Activated naive CD8-positive, alpha-beta T cell treated with anti-CD3 and anti-CD28 coated beads, Interleukin-2, amount 50 U/mL, for 24 hours (primary cell): ENCODE measurements at regions not wholly inside any gene's neighbourhood (a gene's known extent, or its start where the extent isn't known, plus 50 kb on each side); places are given as distances from the start of the nearest gene placed in this dataset.

Experiments
- ATAC-seq: fragments of 150-1000 bp; cut with Tn5 transposase; one replicate; pipeline ENCODE4 v1.10.0; 2021
- DNase-seq: peaks from one replicate; pipeline ENCODE4 v3.0.0; 2021
- H3K27ac Mint-ChIP-seq: one replicate; pipeline ENCODE4 v1.8.0; 2021; ENCODE audit warnings: mild to moderate bottlenecking, mixed read lengths
- H3K27me3 Mint-ChIP-seq: one replicate; pipeline ENCODE4 v1.8.0; 2021; ENCODE audit warnings: mixed read lengths
- H3K36me3 Mint-ChIP-seq: one replicate; pipeline ENCODE4 v1.8.0; 2021; ENCODE audit warnings: low read depth, mixed read lengths
- H3K4me1 Mint-ChIP-seq: one replicate; pipeline ENCODE4 v1.8.0; 2021; ENCODE audit warnings: mixed read lengths
- H3K4me3 Mint-ChIP-seq: one replicate; pipeline ENCODE4 v1.8.0; 2021; ENCODE audit warnings: mild to moderate bottlenecking, moderate library complexity, mixed read lengths
- H3K9me3 Mint-ChIP-seq: one replicate; pipeline ENCODE4 v1.8.0; 2021; ENCODE audit warnings: mixed read lengths

DNA sequence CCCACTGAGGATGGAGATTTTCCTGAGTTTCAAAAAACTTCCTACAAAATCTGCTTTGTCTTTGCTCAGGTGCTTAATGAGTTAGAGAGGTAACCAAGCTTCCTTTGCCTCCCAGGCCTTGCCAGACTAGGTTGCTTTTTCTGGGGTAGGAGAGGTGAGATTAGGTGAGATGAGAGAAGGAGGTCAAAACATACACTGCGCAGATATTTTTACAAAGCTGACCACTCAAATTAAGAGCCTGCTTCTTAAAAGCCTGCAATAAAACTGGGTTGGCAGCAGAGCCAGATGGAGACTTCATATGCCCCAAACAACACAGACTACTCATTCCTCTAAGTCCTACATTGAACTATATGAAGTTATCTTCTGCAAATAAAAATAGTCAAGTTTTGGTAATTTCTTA, 352.5 kb downstream of the NUF2 start:
- Mint-ChIP-seq H3K9me3 (peaks cover 6% of the 10 kb centered on the region), H3K4me3 (no peak overlapping the region), H3K27ac (no peak overlapping the region), H3K27me3 (peaks cover 2% of the 10 kb centered on the region), H3K36me3 (no peaks in the 10 kb centered on the region), H3K4me1 (no peaks in the 10 kb centered on the region)
- no peak for DNase-seq
- no peak for ATAC-seq

- no peak overlapping the region for H3K27ac Mint-ChIP-seq
- DNase-seq (no peak), ATAC-seq (no peak)
- no peaks in the 10 kb centered on the region for H3K36me3 Mint-ChIP-seq
- peaks cover 29% of the 10 kb centered on the region for H3K9me3 Mint-ChIP-seq
- H3K27me3 Mint-ChIP-seq, result no peaks in the 10 kb centered on the region
- no peaks in the 10 kb centered on the region for H3K4me1 Mint-ChIP-seq
- no peak overlapping the region for H3K4me3 Mint-ChIP-seq
Observed at GRCh38 chr1:163684785-163685184, 363.0 kb downstream of the NUF2 start.

DNA sequence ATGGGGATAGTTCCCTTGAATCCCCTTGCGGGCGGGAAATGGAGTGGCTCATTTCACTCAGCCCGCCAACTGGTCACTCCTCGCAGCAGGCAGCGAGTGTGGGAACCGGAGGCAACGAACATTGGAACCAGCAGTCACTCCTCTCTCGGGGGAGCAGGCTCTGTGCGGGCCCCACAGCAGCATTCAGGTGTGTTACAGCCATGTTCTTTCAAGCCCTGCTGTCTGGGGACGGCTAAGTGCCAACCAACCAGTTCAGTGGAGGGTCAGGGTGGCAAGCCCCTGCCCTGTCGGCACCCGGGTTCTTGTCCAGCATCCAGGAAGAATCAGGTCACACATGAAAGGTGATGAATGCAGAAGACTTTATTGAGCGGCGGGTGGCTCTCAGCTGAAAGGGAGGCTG, 370.5 kb downstream of the NUF2 start:
- no peak for ATAC-seq
- H3K4me1 Mint-ChIP-seq, result no peaks in the 10 kb centered on the region
- H3K27ac Mint-ChIP-seq, result no peak overlapping the region
- DNase-seq, result no peak
- no peaks in the 10 kb centered on the region for H3K36me3 Mint-ChIP-seq
- H3K4me3 Mint-ChIP-seq, result no peak overlapping the region
- H3K27me3 Mint-ChIP-seq, result peaks cover 2% of the 10 kb centered on the region
- peaks cover 9% of the 10 kb centered on the region for H3K9me3 Mint-ChIP-seq

GRCh38 chr1:163697137-163697536, 375.4 kb downstream of the NUF2 start:
- Mint-ChIP-seq H3K27ac (no peak overlapping the region), H3K36me3 (no peaks in the 10 kb centered on the region), H3K4me1 (no peaks in the 10 kb centered on the region), H3K4me3 (no peak overlapping the region), H3K27me3 (peaks cover 2% of the 10 kb centered on the region), H3K9me3 (peaks cover 12% of the 10 kb centered on the region)
- no peak for ATAC-seq
- no peak for DNase-seq

DNA sequence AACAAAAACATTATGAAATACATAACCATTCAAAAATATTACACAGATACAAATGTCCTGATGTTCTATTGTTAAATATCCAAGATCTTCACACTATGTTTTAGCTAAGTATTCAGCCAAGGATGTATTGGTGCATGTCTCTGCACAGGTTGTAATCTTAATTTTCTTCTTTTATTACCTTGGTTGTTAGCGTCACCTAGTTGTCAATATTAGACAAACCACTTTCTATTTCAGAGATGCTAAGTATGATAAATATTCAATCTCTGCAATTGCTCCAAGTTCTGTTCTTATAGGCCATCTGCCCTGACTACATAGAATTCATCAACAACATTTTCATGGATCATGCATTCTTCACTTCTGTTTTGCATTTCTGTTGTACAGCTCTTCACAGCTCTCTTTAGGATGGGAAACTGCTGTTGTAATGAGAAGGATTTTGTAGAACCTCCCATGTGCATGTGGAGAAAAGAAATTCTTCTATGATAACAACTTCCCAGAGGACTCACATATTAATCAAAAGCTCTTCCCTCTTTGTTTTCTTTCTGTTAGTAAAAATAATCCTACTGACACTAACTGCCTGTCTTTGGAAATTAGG, 380.1 kb downstream of the NUF2 start:
- Mint-ChIP-seq H3K4me3 (no peak overlapping the region), H3K9me3 (peaks cover 9% of the 10 kb centered on the region), H3K27ac (no peak overlapping the region), H3K4me1 (no peaks in the 10 kb centered on the region), H3K36me3 (no peaks in the 10 kb centered on the region), H3K27me3 (no peaks in the 10 kb centered on the region)
- DNase-seq (no peak), ATAC-seq (no peak)

- no peaks in the 10 kb centered on the region for H3K4me1 Mint-ChIP-seq
- no peak overlapping the region for H3K4me3 Mint-ChIP-seq
- H3K9me3 Mint-ChIP-seq, result peaks cover 9% of the 10 kb centered on the region
- H3K36me3 Mint-ChIP-seq, result no peaks in the 10 kb centered on the region
- ATAC-seq, result no peak
- DNase-seq, result no peak
- no peak overlapping the region for H3K27ac Mint-ChIP-seq
- H3K27me3 Mint-ChIP-seq, result no peaks in the 10 kb centered on the region
Observed at GRCh38 chr1:163703794-163704193, 382.0 kb downstream of the NUF2 start.

DNA sequence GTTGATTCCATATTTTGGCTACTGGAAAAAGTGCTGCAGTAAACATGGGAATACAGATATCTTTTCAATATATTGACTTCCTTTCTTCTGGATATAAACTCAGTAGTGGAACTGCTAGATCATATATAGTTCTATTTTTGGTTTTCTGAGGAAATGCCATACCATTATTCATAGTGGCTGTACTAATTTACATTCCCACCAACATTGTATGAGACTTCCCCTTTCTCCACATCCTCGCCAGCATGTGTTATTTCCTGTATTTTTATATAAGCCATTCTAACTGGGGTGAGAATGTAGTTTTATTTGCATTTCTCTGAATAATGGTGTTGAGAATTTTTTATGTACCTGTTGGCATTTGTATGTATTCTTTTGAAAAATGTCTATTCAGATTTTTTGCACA, 385.2 kb downstream of the NUF2 start:
- Mint-ChIP-seq H3K27me3 (no peaks in the 10 kb centered on the region), H3K36me3 (no peaks in the 10 kb centered on the region), H3K4me3 (no peak overlapping the region), H3K27ac (no peak overlapping the region), H3K9me3 (peaks cover 15% of the 10 kb centered on the region), H3K4me1 (no peaks in the 10 kb centered on the region)
- ATAC-seq (no peak), DNase-seq (no peak)

DNA sequence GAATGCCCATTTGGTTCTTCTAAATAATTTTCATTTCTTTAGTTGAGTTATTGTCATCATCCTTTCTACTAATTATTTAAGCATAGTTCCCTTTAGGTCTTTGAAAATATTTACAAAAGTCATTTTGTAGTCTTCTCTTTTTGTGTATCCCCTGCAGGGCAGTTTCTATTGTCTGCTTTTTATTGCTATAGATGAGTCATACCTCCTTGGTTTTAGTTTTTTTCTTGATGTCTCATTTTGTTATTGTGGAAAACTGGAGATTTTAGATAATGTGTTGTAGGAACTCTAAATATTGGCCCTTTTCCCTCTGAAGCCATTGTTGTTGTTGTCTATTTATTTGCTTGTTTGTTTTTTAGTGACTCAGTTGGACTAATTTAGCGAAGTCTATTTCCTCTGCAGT, 387.9 kb downstream of the NUF2 start:
- Mint-ChIP-seq H3K36me3 (no peaks in the 10 kb centered on the region), H3K27me3 (no peaks in the 10 kb centered on the region)

DNA sequence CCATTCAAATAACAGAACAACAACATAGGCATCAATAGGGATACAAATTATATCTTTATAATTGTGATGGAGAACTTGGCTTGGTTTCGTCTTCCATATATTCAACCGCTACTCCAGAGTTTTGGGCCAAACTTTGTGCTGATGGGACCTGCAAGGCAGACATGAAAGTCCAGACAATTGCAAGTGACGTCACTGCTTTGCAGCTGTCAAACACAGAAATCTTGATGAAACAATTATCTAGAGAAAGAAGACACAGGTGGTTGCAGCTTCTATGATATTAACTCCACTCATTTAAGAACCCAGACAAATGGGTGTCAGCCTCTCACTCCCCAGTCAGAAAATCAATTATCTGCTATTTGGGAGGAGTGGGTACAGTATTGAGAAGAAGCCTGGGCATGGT, 390.6 kb downstream of the NUF2 start:
- H3K27ac Mint-ChIP-seq, result no peak overlapping the region
- H3K9me3 Mint-ChIP-seq, result peaks cover 9% of the 10 kb centered on the region
- H3K4me1 Mint-ChIP-seq, result no peaks in the 10 kb centered on the region
- no peak for ATAC-seq
- no peak for DNase-seq
- no peaks in the 10 kb centered on the region for H3K36me3 Mint-ChIP-seq
- no peak overlapping the region for H3K4me3 Mint-ChIP-seq
- H3K27me3 Mint-ChIP-seq, result no peaks in the 10 kb centered on the region

More for the DNA sequence above, 387.9 kb downstream of the NUF2 start:
- H3K27ac Mint-ChIP-seq, result no peak overlapping the region
- H3K4me1 Mint-ChIP-seq, result no peaks in the 10 kb centered on the region
- peaks cover 11% of the 10 kb centered on the region for H3K9me3 Mint-ChIP-seq
- ATAC-seq (no peak), DNase-seq (no peak)
- H3K4me3 Mint-ChIP-seq, result no peak overlapping the region

- Mint-ChIP-seq H3K27ac (no peak overlapping the region), H3K4me1 (no peaks in the 10 kb centered on the region), H3K27me3 (no peaks in the 10 kb centered on the region), H3K9me3 (peaks cover 35% of the 10 kb centered on the region), H3K36me3 (no peaks in the 10 kb centered on the region), H3K4me3 (no peak overlapping the region)
- DNase-seq (no peak), ATAC-seq (no peak)
Observed at GRCh38 chr1:163720294-163720693, 398.5 kb downstream of the NUF2 start.

DNA sequence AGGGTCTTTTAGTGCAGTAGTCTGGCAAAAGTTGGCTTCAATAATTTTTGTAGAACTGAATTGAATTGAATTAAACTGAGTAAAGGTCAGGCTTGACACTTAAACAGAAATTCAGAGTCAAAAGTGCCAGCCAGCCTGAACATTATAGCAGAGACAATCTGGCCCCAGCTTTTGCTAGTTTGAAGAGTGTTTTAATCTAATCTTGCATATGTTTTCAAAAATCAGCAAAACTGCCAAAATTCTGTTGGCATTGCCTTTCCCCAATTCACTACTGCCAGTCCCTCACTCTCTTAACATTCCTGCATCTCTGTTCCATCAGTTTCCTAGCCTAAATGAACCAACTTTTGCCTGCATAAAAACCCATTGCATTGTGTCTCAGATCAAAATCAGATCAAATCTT, 403.8 kb downstream of the NUF2 start:
- H3K9me3 Mint-ChIP-seq, result peaks cover 12% of the 10 kb centered on the region

DNA sequence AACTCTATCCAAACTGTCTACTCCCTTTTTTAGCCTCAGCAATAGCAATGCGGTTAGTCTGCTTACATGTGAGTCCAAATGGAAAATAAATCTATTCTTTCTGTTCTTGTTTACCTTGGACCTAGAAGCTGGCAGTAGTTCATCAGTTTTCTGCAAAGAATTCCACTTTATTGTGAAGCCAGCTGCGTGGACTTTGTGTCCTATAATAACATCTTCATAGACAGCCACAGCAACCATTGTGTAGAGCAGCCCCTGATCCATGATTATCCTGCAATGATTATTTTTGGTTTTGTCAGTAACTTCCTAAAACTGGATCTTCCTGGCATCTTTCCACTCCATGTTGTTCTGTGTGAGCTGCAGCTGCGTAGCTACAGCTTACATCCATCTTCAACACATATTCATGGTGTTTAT, 408.7 kb downstream of the NUF2 start:
- Mint-ChIP-seq H3K36me3 (no peaks in the 10 kb centered on the region), H3K4me3 (no peak overlapping the region), H3K27ac (no peak overlapping the region), H3K4me1 (no peaks in the 10 kb centered on the region), H3K27me3 (no peaks in the 10 kb centered on the region), H3K9me3 (peaks cover 8% of the 10 kb centered on the region)
- DNase-seq (no peak), ATAC-seq (no peak)

More for the DNA sequence above, 403.8 kb downstream of the NUF2 start:
- H3K4me1 Mint-ChIP-seq, result no peaks in the 10 kb centered on the region
- DNase-seq (no peak), ATAC-seq (no peak)
- H3K4me3 Mint-ChIP-seq, result no peak overlapping the region
- H3K36me3 Mint-ChIP-seq, result no peaks in the 10 kb centered on the region
- H3K27ac Mint-ChIP-seq, result no peak overlapping the region
- no peaks in the 10 kb centered on the region for H3K27me3 Mint-ChIP-seq

DNA sequence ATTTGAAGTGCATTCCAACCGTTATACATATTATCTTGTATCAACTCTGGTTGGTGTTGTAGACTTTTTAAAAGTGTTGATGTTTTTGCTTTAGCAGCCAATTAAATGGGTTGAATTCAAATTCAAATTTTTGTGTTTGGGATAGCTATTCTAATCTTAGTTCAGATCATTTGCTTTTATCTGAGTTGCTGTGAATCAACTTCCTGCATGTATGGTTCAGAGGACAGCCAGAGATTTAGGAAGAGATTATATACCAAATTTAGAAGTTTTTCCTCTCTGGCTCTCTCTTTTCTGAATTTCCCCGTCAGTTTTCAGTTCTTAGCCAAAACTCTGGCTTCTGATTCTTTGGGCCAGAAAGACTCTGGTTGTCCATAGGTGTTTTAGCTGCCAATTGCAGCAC, 415.5 kb downstream of the NUF2 start:
- no peaks in the 10 kb centered on the region for H3K36me3 Mint-ChIP-seq
- no peaks in the 10 kb centered on the region for H3K27me3 Mint-ChIP-seq
- ATAC-seq, result no peak

DNA sequence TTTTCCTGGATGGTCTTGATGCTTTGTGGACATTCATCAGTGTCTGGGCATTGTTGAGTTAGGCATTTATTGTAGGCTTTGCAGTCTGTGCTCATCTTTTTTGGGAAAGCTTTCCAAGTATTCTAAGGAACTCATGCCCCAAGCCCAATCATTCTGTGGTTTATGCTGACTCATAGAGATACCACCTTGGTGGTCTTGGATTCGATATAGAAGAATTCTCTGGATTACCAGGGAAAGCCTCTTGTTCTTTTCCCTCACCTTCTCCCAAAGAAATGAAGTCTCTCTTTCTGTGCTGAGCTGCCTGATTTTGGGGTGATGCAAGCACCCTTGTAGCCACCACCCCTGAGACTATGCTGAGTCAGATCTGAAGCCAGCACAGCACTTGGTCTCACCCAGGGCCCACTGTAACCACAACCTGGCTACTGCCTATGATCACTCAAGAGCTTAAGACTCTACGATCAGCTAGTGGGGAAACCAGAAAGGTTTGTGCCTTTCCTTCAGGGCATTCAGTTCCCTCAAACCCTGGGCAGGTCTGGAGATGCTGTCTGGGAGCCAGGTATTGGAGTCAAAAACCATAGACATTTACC, 422.6 kb downstream of the NUF2 start:
- DNase-seq (no peak), ATAC-seq (no peak)
- Mint-ChIP-seq H3K4me1 (no peaks in the 10 kb centered on the region), H3K27ac (no peak overlapping the region), H3K9me3 (peaks cover 25% of the 10 kb centered on the region), H3K27me3 (no peaks in the 10 kb centered on the region), H3K4me3 (no peak overlapping the region), H3K36me3 (no peaks in the 10 kb centered on the region)

More for the DNA sequence above, 415.5 kb downstream of the NUF2 start:
- Mint-ChIP-seq H3K4me1 (no peaks in the 10 kb centered on the region), H3K27ac (no peak overlapping the region), H3K9me3 (peaks cover 6% of the 10 kb centered on the region), H3K4me3 (no peak overlapping the region)
- DNase-seq, result no peak

DNA sequence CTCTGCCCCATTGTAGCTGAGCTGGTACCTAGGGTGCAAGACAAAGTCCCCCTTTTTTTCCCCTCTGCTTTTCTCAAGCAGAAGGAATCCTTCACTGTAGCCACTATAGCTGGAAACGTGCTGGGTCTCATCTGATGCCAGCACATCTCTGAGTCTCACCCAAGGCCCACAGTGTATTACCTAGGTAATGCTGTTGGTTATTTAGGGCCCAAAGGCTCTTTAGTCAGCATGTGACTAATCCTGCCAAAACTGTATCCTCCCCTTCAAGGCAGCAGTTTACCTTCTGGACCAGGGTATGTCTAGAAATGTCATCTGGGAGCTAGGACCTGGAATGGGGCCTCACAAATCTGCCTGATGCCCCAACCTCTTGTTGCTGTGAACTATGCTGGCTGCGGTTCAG, 423.4 kb downstream of the NUF2 start:
- no peak overlapping the region for H3K4me3 Mint-ChIP-seq
- no peak for DNase-seq
- no peaks in the 10 kb centered on the region for H3K4me1 Mint-ChIP-seq
- no peak overlapping the region for H3K27ac Mint-ChIP-seq
- H3K27me3 Mint-ChIP-seq, result no peaks in the 10 kb centered on the region
- no peak for ATAC-seq
- H3K9me3 Mint-ChIP-seq, result peaks cover 25% of the 10 kb centered on the region
- no peaks in the 10 kb centered on the region for H3K36me3 Mint-ChIP-seq

- no peak overlapping the region for H3K27ac Mint-ChIP-seq
- H3K9me3 Mint-ChIP-seq, result peaks cover 22% of the 10 kb centered on the region
- H3K4me3 Mint-ChIP-seq, result no peak overlapping the region
- H3K27me3 Mint-ChIP-seq, result no peaks in the 10 kb centered on the region
- H3K4me1 Mint-ChIP-seq, result no peaks in the 10 kb centered on the region
- H3K36me3 Mint-ChIP-seq, result no peaks in the 10 kb centered on the region
- no peak for ATAC-seq
- DNase-seq, result no peak
Observed at GRCh38 chr1:163747261-163747660, 425.5 kb downstream of the NUF2 start.
